Motor neuron (in vitro differentiated cells): ENCODE measurements at regions not wholly inside any gene's neighbourhood (a gene's known extent, or its start where the extent isn't known, plus 50 kb on each side); places are given as distances from the start of the nearest gene placed in this dataset.

Experiments used
- ATAC-seq, 8 experiments: fragments of 200-7000 bp; cut with Tn5 transposase; replicated peaks in 6 of 8; 2 replicates each; pipeline ENCODE4 v1.8.0; 2021; ENCODE audit warnings: mild to moderate bottlenecking in 8 of 8, moderate library complexity in 8 of 8
- H3K27ac ChIP-seq, 2 donors: fragments of 250-450 bp; sonication (Bioruptor Pico); 2 replicates each; pipeline ENCODE4 v1.9.0; 2021; ENCODE audit warnings: antibody characterized with exemption in 2 of 2, mild to moderate bottlenecking in 2 of 2, moderate library complexity in 1 of 2
- H3K4me1 ChIP-seq, 2 donors: fragments of 250-450 bp; sonication (Bioruptor Pico); replicated peaks in 1 of 2; 2 replicates each; pipeline ENCODE4 v1.6.1; 2021; ENCODE audit warnings: antibody characterized with exemption in 2 of 2, mild to moderate bottlenecking in 2 of 2, moderate library complexity in 1 of 2
- H3K4me3 ChIP-seq, 5 donors: fragments of 250-450 bp; sonication (Bioruptor Pico); 2 replicates each; pipeline ENCODE4 v1.9.0; 2021; ENCODE audit warnings: antibody characterized with exemption in 5 of 5, mild to moderate bottlenecking in 5 of 5, moderate library complexity in 4 of 5
- whole genome bisulfite sequencing, 10 experiments: fragments of 450-650 bp; shearing (Covaris generic); methylation state at CpG; one replicate each; pipeline ENCODE4 v1.0.0; 2022; 5-methylcytosine and 5-hydroxymethylcytosine counted together
- in situ Hi-C, 9 experiments: fragments of 400-800 bp; cut with MboI; loops; one replicate each; pipeline ENCODE4 v1.15.0; 2021; ENCODE audit warnings: low sequenced_read_pairs in 9 of 9, low pct_unique_long_range_greater_than_20kb in 2 of 9; ENCODE audit not compliant: unreplicated experiment in 9 of 9

DNA sequence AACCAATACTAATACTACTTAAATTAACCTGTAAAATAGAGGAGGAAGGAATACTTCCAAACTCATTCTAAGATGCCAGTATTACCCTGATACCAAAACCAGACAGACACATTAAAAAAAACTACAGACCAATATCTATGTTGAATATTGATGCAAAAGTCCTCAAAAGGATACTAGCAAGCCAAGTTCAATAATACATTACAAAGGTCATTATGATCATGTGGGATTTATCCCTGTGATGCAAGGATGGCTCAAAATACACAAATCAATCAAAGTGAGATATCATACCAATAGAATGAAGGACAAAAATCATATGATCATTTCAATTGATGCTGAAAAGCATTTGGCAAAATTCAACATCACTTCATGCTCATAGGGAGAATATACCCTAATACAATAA lies 97.2 kb upstream of the ATXN7L3B start:
- Histone ChIP-seq H3K4me3 (no peak overlapping the region), H3K4me1 (no peaks in the 10 kb centered on the region), H3K27ac (no peak overlapping the region)
- in situ Hi-C loops = no loop called here
- ATAC-seq = no peak

DNA sequence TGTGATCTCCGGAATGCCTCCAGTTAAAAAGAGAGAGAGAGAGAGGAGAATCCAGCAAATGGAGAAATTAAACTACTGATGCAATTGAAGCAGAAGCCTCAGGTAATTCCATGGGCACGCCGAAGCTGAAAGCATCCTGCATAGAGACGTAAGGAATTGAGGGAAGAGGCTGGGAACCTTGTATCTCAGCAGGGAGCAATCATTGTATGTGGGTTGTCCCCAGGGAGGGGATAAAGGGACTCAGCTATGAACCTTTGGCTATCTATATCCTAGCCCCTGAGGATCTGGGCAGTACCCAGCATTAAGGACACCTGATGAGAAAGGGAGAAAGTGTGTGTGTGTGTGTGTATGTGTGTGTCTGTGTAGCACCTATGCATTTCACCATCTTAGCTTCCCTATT lies 95.8 kb upstream of the ATXN7L3B start:
- ATAC-seq = no peak
- no peaks in the 10 kb centered on the region for H3K4me1 ChIP-seq
- 0 to 83% (median 52%) methylated on average over 1 to 4 of the region's 4 CpGs; no CpG with 5 or more reads in 2 of the 10 experiments for whole genome bisulfite sequencing, 10 experiments
- no peak overlapping the region for H3K4me3 ChIP-seq
- in situ Hi-C loops = no loop called here
- H3K27ac ChIP-seq = no peak overlapping the region

DNA sequence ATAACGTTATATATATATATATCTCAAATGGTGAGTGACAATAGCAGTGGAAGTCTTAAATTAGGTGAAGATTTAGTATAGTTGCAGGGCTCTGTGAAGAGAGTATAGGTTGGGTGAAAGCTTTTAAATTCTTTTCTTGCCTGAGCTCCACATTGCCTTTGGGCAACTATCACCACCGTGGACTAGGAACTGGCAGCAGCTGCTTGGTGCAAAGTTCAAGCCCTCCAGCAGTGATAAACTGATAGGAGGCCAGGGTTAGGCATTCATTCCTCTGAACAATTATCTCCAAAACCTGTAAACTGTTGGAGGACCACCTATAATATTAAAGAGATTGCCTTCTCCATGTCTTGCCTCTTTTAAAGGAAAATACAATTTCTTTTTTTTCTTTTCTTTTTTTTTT lies 91.2 kb upstream of the ATXN7L3B start:
- ATAC-seq = no peak
- Histone ChIP-seq H3K4me1 (no peaks in the 10 kb centered on the region), H3K27ac (no peak overlapping the region), H3K4me3 (no peak overlapping the region)
- in situ Hi-C loops = no loop called here
- 0 to 100% (median 76%) methylated on average over 1 to 2 of the region's 2 CpGs; no CpG with 5 or more reads in 2 of the 10 experiments for WGBS, 10 experiments

DNA sequence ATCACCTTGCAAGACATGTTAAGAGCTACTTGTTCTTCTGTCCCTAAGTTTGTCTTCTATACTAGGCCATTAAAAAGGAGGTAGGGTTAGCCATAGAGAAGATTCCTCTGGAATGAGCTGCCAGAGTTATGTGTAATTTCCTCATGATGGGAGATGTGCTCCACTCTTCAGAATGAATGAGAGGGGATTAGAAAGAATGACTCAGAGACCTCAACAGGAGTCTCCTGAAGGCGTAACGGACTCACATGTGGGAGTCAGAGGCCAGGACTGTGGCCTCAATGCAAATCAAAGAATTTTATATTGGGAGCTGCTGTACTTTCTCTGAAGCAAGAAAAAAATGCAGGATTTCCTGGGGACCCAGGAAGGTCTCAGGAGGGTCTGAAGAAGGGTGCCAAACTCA lies 87.8 kb upstream of the ATXN7L3B start:
- Histone ChIP-seq H3K4me3 (no peak overlapping the region), H3K4me1 (no peaks in the 10 kb centered on the region), H3K27ac (no peak overlapping the region)
- in situ Hi-C loops = no loop called here
- 0 to 100% (median 86%) methylated on average over 2 of the region's 2 CpGs; no CpG with 5 or more reads in 6 of the 10 experiments for WGBS, 10 experiments
- ATAC-seq = no peak

DNA sequence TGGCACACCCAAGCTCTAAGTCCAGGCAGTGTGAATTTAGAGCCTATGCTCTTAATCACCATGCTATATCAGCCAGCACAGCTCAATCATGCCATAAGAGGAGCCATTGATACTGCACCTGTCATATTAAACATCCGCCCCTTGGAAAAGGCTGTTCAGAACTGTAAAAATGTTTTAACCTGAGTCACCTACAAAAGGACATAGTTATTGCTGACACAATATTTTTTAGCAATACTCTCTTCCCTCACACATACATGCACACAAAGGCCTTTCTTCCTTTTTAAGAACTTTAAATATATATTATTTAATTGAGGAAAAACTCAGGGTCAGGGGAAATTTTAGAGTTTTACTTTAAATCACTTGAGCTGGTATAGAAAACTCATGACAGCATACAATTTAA lies 83.5 kb upstream of the ATXN7L3B start:
- 10 to 100% (median 96%) methylated on average over 1 of the region's 1 CpG; no CpG with 5 or more reads in 4 of the 10 experiments for WGBS, 10 experiments
- H3K4me1 ChIP-seq = no peaks in the 10 kb centered on the region
- H3K27ac ChIP-seq = no peak overlapping the region
- in situ Hi-C loops = no loop called here
- no peak for ATAC-seq
- H3K4me3 ChIP-seq = no peak overlapping the region

DNA sequence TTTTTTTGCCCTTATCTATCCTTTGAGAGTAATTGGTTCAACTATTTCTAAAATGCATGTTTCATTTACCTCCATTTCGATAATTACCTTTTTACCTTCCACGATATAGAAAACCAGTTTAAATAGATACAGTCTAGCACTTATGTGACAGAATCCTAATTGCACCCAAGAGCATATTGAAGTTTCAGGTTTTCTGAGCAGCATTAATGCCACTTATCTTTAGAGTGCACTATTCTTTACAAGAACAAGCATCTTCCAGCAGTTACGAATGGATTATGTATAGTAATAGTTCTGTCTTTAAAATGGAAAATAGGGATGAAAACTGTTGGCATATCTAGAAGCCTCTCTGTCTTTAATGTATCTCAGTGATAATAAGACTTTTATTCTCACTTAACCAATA lies 82.2 kb upstream of the ATXN7L3B start:
- H3K27ac ChIP-seq = no peak overlapping the region
- H3K4me3 ChIP-seq = no peak overlapping the region
- H3K4me1 ChIP-seq = no peaks in the 10 kb centered on the region
- WGBS, 10 experiments = 0 to 100% (median 88%) methylated on average over 1 to 3 of the region's 3 CpGs
- ATAC-seq = no peak
- in situ Hi-C loops = no loop called here

DNA sequence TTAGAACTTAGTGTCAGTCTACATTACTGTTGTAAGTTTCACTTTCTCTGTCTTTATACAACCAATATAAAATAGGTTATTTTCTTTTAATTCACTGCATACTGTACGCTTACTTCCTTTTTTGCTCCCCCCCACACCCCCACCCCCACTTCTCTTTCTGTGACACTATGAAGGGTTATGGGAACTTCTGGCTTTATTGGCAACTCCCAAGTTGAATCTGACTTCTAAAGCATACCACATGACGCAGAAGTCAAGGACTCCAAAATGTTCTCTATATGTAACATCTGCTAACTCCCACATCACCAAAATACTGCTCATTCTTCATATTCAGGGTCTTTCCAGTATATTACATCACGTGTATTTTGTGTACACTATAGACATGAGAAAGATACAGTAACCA lies 81.2 kb upstream of the ATXN7L3B start:
- ATAC-seq = no peak

DNA sequence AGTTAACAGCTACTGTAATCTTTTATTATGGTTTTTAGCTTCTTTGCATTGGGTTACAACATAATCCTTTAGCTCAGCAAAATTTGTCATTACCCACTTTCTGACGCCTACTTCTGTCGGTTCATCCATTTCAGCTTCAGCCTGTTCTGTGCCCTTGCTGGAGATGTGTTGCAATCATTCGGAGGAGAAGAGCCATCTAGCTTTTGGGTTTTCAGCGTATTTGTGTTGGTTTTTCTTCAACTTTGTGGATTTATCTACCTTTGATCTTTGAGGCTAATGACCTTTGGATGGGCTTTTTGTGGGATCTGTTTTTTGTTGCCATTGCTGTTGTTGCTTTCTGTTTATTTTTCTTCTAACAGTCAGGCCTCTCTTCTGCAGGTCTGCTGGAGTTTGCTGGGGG lies 69.2 kb upstream of the ATXN7L3B start:
- ATAC-seq = no peak
- Histone ChIP-seq H3K4me3 (no peak overlapping the region), H3K27ac (no peak overlapping the region), H3K4me1 (no peaks in the 10 kb centered on the region)
- 0 to 97% (median 82%) methylated on average over 1 to 4 of the region's 4 CpGs; no CpG with 5 or more reads in 1 of the 10 experiments for WGBS, 10 experiments
- in situ Hi-C loops = no loop called here

More for the DNA sequence above, 81.2 kb upstream of the ATXN7L3B start:
- no peak overlapping the region for H3K27ac ChIP-seq
- H3K4me1 ChIP-seq = no peaks in the 10 kb centered on the region
- H3K4me3 ChIP-seq = no peak overlapping the region
- WGBS, 10 experiments = 12 to 100% (median 67%) methylated on average over 1 to 3 of the region's 3 CpGs; no CpG with 5 or more reads in 1 of the 10 experiments
- in situ Hi-C loops = no loop called here

DNA sequence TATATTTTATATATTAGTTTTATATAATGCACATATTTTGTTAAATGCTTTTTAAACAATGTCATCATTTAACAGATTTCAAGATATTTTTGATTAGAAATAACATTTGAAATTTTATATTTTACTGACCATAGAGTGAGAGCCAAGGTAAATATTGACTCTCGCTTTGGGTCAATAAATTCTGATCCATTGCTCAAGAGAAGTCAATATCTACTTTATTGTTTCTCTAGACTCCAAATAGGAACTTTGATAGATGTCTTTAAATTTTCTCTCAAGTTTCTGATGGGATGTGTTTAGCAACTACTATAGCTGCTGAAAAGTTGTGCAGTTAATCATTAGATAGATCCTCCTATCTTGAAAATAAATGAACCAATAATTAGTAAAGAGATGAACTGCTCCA lies 61.4 kb upstream of the ATXN7L3B start:
- in situ Hi-C loops = no loop called here
- WGBS, 10 experiments = 0 to 100% (median 92%) methylated on average over 1 of the region's 1 CpG; no CpG with 5 or more reads in 1 of the 10 experiments
- no peak overlapping the region for H3K4me3 ChIP-seq
- no peaks in the 10 kb centered on the region for H3K4me1 ChIP-seq
- no peak for ATAC-seq
- no peak overlapping the region for H3K27ac ChIP-seq

DNA sequence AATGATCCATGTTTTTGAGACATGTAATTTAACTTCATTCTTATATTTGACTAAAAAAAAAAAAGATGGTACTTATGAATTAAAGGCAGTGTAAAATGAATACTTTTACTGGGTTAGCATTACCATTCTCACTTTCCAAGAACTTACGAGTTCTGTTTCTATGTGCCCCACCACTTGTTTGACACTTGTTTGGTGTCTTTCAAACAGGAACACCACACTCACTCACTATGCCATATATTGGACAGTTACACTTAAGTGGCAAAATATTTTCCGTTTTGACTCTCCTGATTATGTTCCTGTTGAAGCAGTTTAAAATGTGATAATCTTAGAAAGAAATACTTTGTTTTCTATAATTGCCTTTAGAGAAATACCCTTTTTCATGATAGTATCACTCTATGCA lies 56.6 kb upstream of the ATXN7L3B start:
- 0 to 100% (median 60%) methylated on average over 1 to 2 of the region's 2 CpGs for WGBS, 10 experiments
- ATAC-seq = no peak
- H3K27ac ChIP-seq = no peak overlapping the region

DNA sequence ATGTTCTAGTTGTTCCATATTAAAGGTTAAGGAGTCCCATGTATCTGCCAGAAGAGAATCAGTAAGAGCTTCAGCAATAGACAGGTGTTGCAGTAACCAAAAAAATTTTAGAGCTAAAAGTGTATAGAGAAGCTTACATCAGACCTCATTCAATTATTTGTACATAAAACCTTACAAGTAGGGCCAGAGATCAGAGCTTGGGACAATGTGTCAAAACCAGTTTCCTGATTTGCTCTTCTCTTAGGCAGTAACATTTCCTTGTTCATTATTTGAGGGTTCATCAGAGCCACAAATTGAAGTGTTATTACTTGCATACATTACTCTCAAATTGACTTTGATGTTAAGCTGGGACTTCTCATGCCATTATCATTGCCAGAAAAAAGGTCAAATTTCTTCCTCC lies 55.5 kb upstream of the ATXN7L3B start:
- no peak overlapping the region for H3K4me3 ChIP-seq
- in situ Hi-C loops = no loop called here
- ATAC-seq = no peak
- H3K4me1 ChIP-seq = no peaks in the 10 kb centered on the region
- H3K27ac ChIP-seq = no peak overlapping the region

More for the DNA sequence above, 56.6 kb upstream of the ATXN7L3B start:
- Histone ChIP-seq H3K4me3 (no peak overlapping the region), H3K4me1 (no peaks in the 10 kb centered on the region)
- in situ Hi-C loops = no loop called here

DNA sequence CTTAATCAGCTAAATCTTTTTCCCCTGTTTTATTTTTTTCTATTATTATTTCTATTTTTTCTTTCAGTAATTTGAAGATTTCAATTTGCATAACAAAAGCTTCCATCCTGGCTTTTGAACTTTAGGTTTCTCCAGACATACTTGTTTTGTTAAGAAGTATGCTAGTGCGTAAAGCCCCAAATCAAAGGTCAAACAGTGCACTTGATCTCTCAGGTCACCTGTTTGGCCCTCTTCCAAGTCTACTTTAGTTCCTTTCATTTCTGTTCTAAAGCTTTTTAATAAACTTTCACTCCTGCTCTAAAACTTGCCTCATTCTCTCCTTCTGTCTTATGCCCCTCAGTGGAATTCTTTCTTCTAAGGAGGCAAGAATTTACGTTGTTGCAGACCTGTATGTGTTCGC lies 54.6 kb upstream of the ATXN7L3B start:
- in situ Hi-C loops = no loop called here
- no peak for ATAC-seq
- no peak overlapping the region for H3K4me3 ChIP-seq
- 0 to 67% (median 49%) methylated on average over 1 to 3 of the region's 3 CpGs for WGBS, 10 experiments
- H3K4me1 ChIP-seq = no peaks in the 10 kb centered on the region
- H3K27ac ChIP-seq = no peak overlapping the region
